ENCODE measurements at regions not wholly inside any gene's neighbourhood (a gene's known extent, or its start where the extent isn't known, plus 50 kb on each side); places are given as distances from the start of the nearest gene placed in this dataset.

DNA sequence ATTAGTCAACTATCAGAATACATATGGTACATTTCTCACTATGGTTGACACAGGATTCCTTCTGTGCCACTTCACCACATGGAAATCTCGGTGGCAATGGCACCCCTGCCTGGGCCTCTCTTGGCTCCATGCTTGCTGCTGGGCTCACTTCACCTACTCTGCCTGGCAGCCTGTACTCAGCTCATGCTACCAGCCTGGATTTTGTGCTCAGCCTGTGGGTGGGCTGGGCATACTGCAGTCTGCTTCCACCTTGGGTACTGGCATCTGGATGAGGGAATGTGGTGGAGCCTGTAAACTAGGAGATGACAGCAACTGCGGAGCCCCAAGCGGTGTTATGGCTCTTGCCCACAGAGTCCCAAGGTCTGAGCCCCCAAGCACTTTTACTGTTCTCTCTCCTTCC, 604.1 kb downstream of the MTRR start:
- 87 to 96% (median 91%) methylated on average over 3 of the region's 3 CpGs for WGBS, 3 donors
- H3K27ac ChIP-seq (ENCODE audit: low read depth, low read length) = no peak overlapping the region

DNA sequence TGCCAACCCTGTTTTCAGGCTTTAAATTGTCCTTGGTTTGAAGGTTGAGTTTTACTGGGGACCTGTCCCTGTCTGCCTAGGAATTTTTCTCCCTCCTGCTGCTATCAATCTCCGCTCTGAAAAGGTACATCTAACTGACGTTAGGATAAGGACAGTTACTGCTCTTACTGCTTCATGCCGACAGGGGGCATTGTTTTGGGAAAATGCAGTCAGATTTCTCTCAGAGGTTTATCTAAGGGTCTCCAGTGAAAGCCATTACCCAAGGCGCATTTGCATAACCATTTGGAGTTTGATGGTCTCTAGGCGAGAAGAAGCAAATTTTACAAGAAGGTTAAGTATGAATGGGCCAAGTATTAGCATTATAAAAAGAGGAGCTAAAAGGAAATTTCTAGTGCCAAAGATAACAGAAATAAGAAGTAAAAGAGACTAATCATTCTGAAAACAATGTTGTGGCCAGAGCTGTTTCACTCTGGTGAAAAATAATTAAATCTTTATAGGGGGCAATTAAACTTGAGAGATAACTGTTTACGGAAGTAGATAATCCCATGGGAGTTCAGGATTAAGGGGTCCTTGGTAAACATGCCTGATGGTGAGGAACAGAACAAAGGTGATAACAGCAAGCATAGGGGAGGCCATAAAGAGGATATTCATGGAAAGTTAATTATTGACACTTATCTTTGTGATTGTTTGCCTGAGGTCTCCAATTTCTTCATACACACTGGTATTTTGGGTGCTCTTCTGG, 605.0 kb downstream of the MTRR start:
- no peak overlapping the region for H3K27ac ChIP-seq (ENCODE audit: low read depth, low read length)
- WGBS, 3 donors = 74 to 78% (median 77%) methylated on average over 6 of the region's 6 CpGs

DNA sequence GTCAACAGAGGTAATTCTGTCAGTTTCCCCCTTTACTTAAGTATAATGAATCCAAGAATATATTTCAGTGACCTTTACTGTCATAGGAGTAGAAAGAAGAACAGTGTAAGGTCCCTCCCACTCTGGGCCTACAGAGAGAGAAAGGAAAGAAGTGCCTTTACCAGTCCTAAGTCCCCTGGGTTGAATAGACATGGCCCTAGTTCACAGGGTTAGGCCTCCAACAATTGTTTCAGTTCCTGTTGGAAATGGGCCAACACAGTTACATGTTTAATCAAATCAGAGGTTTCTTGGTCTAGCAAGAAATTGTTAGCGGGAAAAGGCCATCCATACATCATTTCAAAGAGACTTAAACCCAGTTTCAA, 605.6 kb downstream of the MTRR start:
- 77 to 91% (median 89%) methylated on average over 1 of the region's 1 CpG for WGBS, 3 donors
- no peak overlapping the region for H3K27ac ChIP-seq (ENCODE audit: low read depth, low read length)

DNA sequence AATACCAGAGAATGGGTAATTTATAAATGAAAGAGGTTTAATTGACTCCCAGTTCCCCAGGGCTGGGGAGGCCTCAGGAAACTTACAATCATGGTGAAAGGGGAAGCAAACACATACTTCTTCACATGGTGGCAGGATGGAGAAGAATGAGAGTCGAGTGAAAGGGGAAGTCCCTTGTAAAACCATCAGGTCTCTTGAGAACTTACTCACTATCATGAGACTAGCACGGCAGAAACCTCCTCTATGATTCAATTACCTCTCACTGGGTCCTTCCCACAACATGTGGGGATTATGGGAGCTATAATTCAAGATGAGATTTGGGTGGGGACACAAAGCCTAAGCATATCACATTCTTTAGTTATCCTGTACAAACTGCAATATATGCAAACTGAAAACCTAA, 609.4 kb downstream of the MTRR start:
- no peak overlapping the region for H3K27ac ChIP-seq (ENCODE audit: low read depth, low read length)
- whole genome bisulfite sequencing, 3 donors = 22 to 71% (median 31%) methylated on average over 2 of the region's 2 CpGs

DNA sequence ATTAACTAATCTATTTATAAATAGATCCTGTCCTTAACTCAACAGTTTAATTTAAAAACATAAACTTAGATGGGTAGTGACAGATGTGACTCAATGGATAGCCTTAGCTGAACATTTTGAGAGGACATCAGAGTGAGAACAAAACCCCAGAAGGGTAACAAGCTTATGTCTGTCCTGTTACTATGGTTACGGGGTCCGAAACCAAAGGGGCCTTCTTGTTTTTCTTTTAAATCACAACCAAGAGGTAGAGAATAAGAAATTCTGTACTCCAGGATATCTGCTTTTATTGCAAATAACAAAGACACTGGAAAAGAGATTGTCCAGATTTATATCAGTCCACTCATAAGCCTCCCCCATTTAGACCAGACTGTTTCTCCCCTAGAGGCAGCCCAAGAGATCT, 612.1 kb downstream of the MTRR start:
- 91 to 97% (median 92%) methylated on average over 2 of the region's 2 CpGs for WGBS, 3 donors

DNA sequence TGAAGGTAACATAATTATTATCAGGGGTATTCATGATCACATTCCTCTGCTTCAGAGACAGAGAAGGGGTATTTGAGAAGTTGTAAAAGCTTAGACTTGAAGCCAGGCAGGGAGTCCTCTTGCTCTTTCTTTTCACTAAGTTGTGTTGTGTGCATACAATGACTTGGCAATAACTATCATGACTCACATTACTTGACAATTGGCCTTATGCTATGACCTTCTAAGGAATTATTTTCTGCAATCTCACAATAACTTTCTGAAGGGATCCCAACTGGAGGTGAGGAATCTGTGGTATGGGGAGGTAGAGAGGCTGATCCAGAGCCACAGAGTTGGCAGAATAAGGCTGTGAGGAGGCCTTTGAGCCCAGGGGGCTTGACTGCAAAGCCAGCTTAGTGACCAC, 622.3 kb downstream of the MTRR start:
- no peak overlapping the region for H3K27ac ChIP-seq (ENCODE audit: low read depth, low read length)

More for the DNA sequence above, 612.1 kb downstream of the MTRR start:
- H3K27ac ChIP-seq (ENCODE audit: low read depth, low read length) = no peak overlapping the region

DNA sequence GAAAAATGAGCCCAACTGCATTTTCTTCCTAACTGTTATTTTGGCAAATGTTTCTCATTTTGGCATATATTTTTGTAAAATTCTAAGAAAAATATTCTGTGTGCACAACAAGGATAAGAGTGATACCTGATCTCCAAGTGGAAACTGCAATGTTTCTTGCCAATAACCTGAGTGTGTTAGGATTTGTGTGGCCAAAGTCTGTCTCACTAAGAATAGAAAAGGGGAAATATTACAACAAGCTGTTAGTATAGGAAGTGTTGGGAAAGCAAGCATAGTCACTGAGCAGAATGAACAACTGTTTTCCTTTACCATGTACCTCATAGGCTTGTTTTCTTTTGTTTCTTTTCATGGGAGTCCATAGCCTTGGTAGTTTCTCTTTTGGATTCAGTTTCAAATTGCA, 624.2 kb downstream of the MTRR start:
- H3K27ac ChIP-seq (ENCODE audit: low read depth, low read length) = no peak overlapping the region

DNA sequence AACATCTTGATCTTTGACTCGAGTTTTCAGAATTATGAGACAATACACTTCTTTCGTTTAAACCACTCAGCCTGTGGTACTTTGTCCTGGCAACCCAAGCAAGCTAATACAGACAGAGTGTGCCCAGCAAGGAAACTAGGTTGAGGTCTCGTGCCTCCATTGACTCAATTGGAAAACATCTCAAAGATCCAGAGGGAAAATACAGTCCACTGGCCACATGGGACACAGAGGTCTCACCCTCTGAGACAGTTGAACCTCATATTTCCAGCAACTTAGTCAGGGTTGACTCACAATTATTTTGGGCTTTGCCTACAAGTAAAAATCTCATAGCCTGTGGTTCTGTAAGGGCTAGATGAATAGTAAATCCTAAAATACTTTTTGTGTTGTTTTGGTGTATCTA, 631.5 kb downstream of the MTRR start:
- 64 to 75% (median 72%) methylated on average over 3 of the region's 3 CpGs for WGBS, 3 donors
- H3K27ac ChIP-seq (ENCODE audit: low read depth, low read length) = no peak overlapping the region

DNA sequence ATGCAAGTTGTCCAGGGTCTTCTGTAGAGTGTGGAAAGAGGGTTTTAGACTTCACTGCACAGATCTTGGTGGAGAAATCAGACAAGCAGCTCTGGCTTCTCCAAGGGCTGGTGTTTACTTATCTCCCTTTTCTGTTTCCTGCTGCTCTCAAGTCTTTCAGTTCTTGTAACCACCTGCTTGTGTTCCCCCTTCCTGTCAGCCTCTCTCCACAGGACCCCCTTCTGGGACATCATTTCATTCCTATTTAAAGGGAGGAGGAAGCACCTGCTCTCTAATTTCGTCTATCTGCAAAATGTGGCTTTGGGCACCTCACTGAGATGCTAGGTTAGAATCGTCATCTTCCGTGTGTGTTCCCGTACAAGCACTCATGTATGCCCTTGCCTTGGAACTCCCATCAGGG, 636.2 kb downstream of the MTRR start:
- no peak overlapping the region for H3K27ac ChIP-seq (ENCODE audit: low read depth, low read length)
- 40 to 67% (median 55%) methylated on average over 4 of the region's 4 CpGs for WGBS, 3 donors

DNA sequence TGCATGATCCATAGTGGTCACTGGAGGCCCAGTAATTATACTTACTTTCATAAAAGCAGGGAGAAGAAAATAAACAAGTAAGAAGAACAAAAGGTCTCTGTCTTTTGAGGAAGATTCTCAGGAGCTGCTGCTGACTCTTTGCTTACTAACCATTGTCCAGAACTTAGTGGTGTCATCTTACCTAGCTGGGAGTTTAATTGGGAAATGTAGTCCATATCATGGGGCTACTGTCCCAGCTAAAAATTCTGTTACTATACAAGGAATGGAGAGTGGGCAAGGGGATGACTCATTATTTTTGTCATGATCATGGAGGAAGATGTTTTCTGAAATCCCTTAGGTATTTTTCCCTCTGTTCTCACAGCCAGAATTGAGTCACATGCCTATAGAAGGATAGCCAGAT, 639.3 kb downstream of the MTRR start:
- H3K27ac ChIP-seq (ENCODE audit: low read depth, low read length) = no peak overlapping the region

DNA sequence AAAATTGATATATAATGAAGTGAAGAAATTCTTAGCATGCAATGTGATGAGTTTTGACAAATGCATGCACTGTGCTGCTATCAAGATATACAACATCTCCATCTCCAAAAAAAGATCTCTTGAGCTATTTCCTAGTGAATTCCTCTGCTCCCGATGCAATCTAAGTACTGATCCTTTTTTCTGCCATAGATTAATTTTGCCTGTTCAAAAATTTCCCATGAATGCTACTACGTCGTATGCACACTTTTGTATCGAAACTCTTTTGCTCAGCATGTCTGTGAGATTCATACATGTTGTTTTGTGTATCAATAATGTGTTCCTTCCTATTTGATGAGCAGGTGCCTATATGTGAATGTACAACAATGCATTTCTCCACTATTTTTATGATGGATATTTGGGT, 647.4 kb downstream of the MTRR start:
- H3K27ac ChIP-seq (ENCODE audit: low read depth, low read length) = no peak overlapping the region
- 76 to 83% (median 79%) methylated on average over 4 of the region's 4 CpGs for WGBS, 3 donors

DNA sequence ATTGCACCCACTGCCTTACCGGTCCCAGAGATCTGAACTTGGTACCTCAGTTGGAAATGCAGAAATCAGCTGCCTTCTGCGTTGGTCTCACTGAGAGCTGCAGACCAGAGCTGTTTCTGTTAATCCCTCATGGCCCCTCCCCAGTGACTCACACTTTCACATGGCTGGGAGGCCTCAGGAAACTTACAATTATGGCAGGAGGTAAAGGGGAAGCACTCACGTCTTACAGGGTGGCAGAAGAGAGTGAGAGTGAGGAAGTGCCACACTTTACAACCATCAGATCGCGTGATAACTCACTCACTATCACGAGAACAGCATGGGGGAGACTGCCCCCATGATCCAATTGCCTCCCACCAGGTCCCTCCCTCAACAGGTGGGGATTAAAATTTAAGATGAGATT, 648.5 kb downstream of the MTRR start:
- H3K27ac ChIP-seq (ENCODE audit: low read depth, low read length) = no peak overlapping the region
- WGBS, 3 donors = 52 to 74% (median 57%) methylated on average over 6 of the region's 6 CpGs

DNA sequence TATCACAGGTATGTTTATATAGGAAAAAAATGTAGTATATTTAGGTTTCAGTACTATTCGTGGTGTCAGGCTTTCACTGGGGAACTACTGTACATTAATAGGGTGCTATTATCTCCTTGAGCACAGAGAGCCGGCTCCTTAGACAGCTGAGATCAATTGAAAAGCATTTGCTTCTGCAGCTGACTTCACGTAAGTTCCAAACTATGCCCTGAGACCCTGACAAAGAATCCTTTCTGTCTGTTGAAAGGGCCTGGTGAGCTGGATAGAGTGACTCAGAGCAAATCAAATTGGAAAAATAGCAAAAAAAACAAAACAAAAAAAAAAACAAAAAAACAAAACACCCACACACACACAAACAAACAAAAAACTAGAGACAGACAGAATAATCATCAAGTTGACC, 652.0 kb downstream of the MTRR start:
- 68 to 82% (median 76%) methylated on average over 3 of the region's 3 CpGs for WGBS, 3 donors
- H3K27ac ChIP-seq (ENCODE audit: low read depth, low read length) = no peak overlapping the region

DNA sequence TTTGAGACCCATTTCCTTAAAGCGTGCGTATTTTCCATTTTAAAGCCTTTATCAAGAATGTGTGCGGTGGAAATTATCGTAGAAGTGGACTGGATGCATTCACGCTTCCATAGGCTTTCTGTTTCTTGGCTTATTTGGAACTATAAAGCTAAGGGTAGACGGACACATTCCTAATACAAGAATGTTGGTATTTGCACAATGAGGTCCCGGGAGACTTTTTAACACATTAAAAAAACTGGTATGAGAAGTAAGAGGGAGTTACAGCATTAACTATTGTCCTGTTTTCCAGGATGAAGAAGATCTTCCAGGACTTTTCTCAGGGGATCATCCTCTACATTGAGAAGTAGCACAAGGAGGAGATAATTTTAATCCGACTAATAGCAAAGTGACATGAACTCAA, 653.0 kb downstream of the MTRR start:
- no peak overlapping the region for H3K27ac ChIP-seq (ENCODE audit: low read depth, low read length)
- WGBS, 3 donors = 70 to 87% (median 74%) methylated on average over 8 of the region's 8 CpGs

DNA sequence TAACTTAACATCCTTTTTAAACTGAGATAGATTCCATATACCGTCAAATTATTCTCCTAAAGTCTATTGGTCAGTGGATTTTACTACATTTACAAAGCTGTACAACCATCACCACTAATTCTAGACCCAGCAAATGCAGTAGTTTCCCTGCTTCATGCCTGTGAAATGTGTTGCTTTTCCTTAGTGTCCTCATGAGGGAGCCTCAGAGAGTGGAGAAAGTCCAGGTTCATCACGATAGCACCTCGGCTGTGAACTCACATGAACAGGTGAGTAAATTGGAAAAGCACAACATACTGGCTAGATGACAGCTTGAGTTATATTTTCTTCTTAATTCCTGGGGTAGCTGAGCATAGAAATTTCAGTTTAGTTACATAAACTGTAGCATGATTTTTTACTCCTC, 653.7 kb downstream of the MTRR start:
- WGBS, 3 donors = 32 to 47% (median 41%) methylated on average over 3 of the region's 3 CpGs
- H3K27ac ChIP-seq (ENCODE audit: low read depth, low read length) = no peak overlapping the region

DNA sequence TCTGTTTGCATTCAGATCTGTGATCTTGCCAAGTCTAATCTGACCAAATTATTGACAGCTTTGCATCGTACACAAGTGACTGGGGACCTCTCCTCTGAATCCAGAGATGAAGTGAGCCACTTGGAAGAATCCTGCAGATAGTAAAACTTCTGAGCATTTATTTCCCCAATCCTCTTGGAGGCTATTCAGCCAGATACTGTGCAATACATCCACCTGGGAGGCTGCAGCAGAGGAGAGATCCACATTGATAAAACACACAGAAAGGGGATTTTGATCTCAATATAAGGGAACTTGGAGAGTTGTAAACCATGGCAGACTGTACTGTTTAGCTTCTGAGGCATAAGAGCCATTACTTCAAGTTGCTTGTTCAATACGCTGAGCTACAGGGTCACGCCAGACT, 654.6 kb downstream of the MTRR start:
- 72 to 80% (median 78%) methylated on average over 3 of the region's 3 CpGs for WGBS, 3 donors
- H3K27ac ChIP-seq (ENCODE audit: low read depth, low read length) = no peak overlapping the region

DNA sequence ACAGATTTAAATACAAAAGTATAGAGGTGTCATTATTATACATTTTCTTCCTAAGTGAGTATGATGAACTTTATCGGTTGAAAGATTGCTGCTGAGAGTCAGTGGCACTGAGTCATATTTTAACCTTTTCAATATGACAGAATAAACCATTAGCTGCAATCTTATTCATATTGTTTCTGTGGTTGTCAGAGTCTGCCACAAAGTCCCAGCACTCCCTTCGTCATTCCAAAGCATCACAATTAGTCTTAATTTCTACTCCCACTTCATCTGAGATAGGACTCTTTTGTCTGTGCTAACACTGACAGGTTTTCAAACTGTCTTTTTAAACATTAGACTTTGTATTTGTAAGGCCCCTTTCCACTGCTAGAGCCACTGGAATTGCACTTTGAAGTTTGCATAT, 656.9 kb downstream of the MTRR start:
- WGBS, 3 donors = 82 to 92% (median 90%) methylated on average over 2 of the region's 2 CpGs
- no peak overlapping the region for H3K27ac ChIP-seq (ENCODE audit: low read depth, low read length)

DNA sequence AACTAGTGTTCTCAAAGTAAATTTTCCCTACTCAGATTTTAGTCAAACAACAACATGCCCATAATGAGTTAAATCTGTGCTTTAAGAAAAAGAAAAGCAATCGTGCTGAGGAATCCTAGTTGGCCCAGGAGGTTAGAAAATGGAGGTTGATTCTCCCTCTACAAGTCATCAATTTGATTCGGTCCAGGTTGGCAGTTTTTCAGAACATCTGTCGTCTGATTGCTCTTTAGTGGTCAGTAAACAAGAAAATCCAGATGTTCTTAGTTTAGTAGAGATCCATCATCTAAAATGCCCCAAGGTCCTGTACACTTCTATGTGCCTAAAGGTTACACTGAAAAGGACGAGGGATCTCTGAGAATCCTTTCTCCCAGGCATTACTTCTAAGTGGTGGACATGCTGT, 659.2 kb downstream of the MTRR start:
- no peak overlapping the region for H3K27ac ChIP-seq (ENCODE audit: low read depth, low read length)
- 45 to 53% (median 46%) methylated on average over 4 of the region's 4 CpGs for WGBS, 3 donors

DNA sequence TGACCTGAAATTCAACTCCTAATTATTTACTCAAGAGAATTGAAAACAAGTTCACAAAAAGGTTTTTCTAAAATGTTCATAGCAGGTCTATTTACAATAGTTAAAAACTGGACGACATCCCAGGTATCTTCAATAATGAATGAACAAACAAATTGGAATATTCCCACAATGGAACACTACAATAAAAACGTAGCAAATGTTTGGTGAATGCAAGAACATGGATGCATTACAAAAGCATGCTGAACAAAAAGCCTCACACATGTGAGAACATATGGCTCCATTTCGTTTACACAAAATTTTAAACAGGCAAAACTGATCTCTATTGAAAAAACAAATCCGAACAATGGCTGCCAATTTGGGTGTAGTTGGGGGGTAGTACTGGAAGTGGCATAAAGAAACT, 669.9 kb downstream of the MTRR start:
- WGBS, 3 donors = 49 to 66% (median 62%) methylated on average over 4 of the region's 4 CpGs
- no peak overlapping the region for H3K27ac ChIP-seq (ENCODE audit: low read depth, low read length)

DNA sequence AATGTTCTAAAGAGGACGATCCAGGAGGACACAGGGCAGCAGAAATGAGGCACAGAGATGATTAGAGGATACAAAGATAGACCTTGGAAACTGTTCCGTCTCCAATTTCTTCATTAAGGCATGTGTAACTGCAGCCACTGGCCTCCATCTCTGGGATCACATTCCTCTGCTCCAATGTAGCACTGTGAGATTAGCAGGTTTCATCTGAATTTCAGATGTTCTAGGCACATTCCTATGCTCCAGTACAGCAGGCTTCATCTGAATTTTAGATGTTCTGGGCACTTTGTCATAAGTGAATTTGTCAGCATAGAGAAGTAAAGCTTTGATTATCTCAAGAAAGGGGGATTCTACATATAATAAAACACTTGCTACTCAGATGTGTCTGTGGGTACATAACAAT, 671.4 kb downstream of the MTRR start:
- 67 to 81% (median 77%) methylated on average over 2 of the region's 2 CpGs for WGBS, 3 donors
- no peak overlapping the region for H3K27ac ChIP-seq (ENCODE audit: low read depth, low read length)

DNA sequence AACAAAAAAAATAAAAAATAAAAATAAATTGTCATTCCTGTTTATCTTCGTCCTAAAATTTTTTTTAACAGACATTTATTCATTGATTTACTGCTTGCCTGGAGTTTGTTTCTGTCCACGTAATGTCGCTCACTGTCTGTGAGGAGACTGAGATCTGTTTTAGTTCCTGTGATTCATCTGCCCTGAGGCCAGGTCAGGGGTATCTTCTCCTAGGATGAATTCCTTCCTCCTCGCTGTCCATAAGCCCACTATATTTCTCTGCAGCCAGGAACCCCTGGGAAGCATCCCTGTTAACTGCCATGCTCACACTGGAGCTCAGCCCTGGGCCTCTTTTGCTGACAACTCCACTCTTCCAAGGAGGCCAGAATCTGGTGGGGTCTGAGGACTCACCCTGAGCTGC, 682.0 kb downstream of the MTRR start:
- H3K27ac ChIP-seq (ENCODE audit: low read depth, low read length) = no peak overlapping the region
- 78 to 81% (median 79%) methylated on average over 4 of the region's 4 CpGs for WGBS, 3 donors
